ENCODE measurements at regions not wholly inside any gene's neighbourhood (a gene's known extent, or its start where the extent isn't known, plus 50 kb on each side); places are given as distances from the start of the nearest gene placed in this dataset.
"Not testable (repeated sequence)": the region's sequence is repeated elsewhere in the genome, so short reads cannot be mapped to it uniquely, and the experiment has no call there.

- H3K27ac ChIP-seq (ENCODE audit: low read depth, low read length), result no peak overlapping the region
- H2AFZ ChIP-seq (ENCODE audit: low read length, unreplicated experiment), result no peak overlapping the region
- H3K79me2 ChIP-seq (ENCODE audit: control insufficient read depth, insufficient read depth, low read length, unreplicated experiment), result no peaks in the 10 kb centered on the region
- no peaks in the 10 kb centered on the region; the same call in 1 of the 2 replicates for H3K27me3 ChIP-seq (ENCODE audit: insufficient read depth, low read length)
- no peaks in the 10 kb centered on the region for H3K36me3 ChIP-seq (ENCODE audit: insufficient read depth, low read length)
- no peaks in the 10 kb centered on the region for H3K4me1 ChIP-seq (ENCODE audit: control insufficient read depth, insufficient read depth, low read length, unreplicated experiment)
- H3K4me3 ChIP-seq (ENCODE audit: low read depth, low read length), result no peak overlapping the region
Observed at GRCh38 chr6:142635130-142635529, 309.8 kb downstream of the HIVEP2 start.

GRCh38 chr6:142637624-142638351, 307.2 kb downstream of the HIVEP2 start:
- H3K27me3 ChIP-seq (ENCODE audit: insufficient read depth, low read length), result no peaks in the 10 kb centered on the region; the same call in 1 of the 2 replicates
- H2AFZ ChIP-seq (ENCODE audit: low read length, unreplicated experiment), result no peak overlapping the region

GRCh38 chr6:142642651-142643050, 302.3 kb downstream of the HIVEP2 start:
- H3K4me3 ChIP-seq (ENCODE audit: low read depth, low read length), result no peak overlapping the region
- H2AFZ ChIP-seq (ENCODE audit: low read length, unreplicated experiment), result no peak overlapping the region
- no peaks in the 10 kb centered on the region for H3K36me3 ChIP-seq (ENCODE audit: insufficient read depth, low read length)
- H3K27me3 ChIP-seq (ENCODE audit: insufficient read depth, low read length), result peaks cover 21% of the 10 kb centered on the region
- H3K27ac ChIP-seq (ENCODE audit: low read depth, low read length), result no peak overlapping the region
- H3K79me2 ChIP-seq (ENCODE audit: control insufficient read depth, insufficient read depth, low read length, unreplicated experiment), result no peaks in the 10 kb centered on the region
- H3K4me1 ChIP-seq (ENCODE audit: control insufficient read depth, insufficient read depth, low read length, unreplicated experiment), result no peaks in the 10 kb centered on the region

More at GRCh38 chr6:142637624-142638351, 307.2 kb downstream of the HIVEP2 start:
- H3K79me2 ChIP-seq (ENCODE audit: control insufficient read depth, insufficient read depth, low read length, unreplicated experiment), result no peaks in the 10 kb centered on the region
- no peaks in the 10 kb centered on the region for H3K36me3 ChIP-seq (ENCODE audit: insufficient read depth, low read length)
- no peak overlapping the region for H3K4me3 ChIP-seq (ENCODE audit: low read depth, low read length)
- no peak overlapping the region for H3K27ac ChIP-seq (ENCODE audit: low read depth, low read length)
- no peaks in the 10 kb centered on the region for H3K4me1 ChIP-seq (ENCODE audit: control insufficient read depth, insufficient read depth, low read length, unreplicated experiment)

DNA sequence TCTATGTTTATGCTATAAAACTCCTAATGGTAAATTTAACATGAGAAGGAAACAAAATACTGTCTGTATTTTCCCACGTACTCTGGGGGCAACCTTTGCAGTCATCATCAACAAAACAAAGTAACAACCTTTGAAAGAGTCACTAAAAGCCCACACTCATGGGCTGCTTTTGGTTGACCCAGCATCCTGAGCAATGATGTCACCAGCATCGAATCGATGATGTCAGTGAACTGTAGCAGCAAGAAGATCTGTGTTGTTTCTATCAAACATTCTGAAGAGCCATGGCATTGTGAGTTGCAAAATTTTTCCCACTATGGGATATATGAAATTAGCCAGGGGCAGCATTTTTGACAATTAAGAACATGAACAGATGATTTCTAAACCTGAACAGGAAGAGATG, 300.1 kb downstream of the HIVEP2 start:
- H3K27ac ChIP-seq (ENCODE audit: low read depth, low read length), result no peak overlapping the region
- H3K36me3 ChIP-seq (ENCODE audit: insufficient read depth, low read length), result no peaks in the 10 kb centered on the region
- H3K27me3 ChIP-seq (ENCODE audit: insufficient read depth, low read length), result peaks cover 31% of the 10 kb centered on the region
- H3K79me2 ChIP-seq (ENCODE audit: control insufficient read depth, insufficient read depth, low read length, unreplicated experiment), result no peaks in the 10 kb centered on the region
- H3K4me1 ChIP-seq (ENCODE audit: control insufficient read depth, insufficient read depth, low read length, unreplicated experiment), result no peaks in the 10 kb centered on the region
- H2AFZ ChIP-seq (ENCODE audit: low read length, unreplicated experiment), result no peak overlapping the region
- H3K4me3 ChIP-seq (ENCODE audit: low read depth, low read length), result no peak overlapping the region

DNA sequence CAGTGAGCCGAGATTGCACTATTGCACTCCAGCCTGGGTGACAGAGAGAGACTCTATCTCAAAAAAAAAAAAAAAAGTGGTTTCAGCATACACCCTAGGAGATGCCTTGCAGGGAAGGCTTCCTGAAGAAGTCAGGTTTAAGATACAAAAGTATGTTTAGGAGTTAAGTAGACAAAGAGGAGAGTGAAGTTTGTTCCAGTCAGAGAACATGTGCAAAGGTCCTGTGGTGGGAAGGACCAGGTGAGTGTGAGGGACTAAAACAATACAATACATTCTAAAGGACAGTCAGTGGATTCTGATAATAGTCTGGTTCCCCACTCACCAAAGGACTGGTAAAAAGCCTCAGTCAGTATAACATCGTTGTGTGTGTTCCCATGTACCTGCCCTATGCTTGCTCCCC, 299.3 kb downstream of the HIVEP2 start:
- Histone ChIP-seq H3K27ac (ENCODE audit: low read depth, low read length) (no peak overlapping the region), H2AFZ (ENCODE audit: low read length, unreplicated experiment) (no peak overlapping the region), H3K36me3 (ENCODE audit: insufficient read depth, low read length) (no peaks in the 10 kb centered on the region), H3K79me2 (ENCODE audit: control insufficient read depth, insufficient read depth, low read length, unreplicated experiment) (no peaks in the 10 kb centered on the region), H3K27me3 (ENCODE audit: insufficient read depth, low read length) (peaks cover 31% of the 10 kb centered on the region), H3K4me1 (ENCODE audit: control insufficient read depth, insufficient read depth, low read length, unreplicated experiment) (no peaks in the 10 kb centered on the region), H3K4me3 (ENCODE audit: low read depth, low read length) (no peak overlapping the region)

DNA sequence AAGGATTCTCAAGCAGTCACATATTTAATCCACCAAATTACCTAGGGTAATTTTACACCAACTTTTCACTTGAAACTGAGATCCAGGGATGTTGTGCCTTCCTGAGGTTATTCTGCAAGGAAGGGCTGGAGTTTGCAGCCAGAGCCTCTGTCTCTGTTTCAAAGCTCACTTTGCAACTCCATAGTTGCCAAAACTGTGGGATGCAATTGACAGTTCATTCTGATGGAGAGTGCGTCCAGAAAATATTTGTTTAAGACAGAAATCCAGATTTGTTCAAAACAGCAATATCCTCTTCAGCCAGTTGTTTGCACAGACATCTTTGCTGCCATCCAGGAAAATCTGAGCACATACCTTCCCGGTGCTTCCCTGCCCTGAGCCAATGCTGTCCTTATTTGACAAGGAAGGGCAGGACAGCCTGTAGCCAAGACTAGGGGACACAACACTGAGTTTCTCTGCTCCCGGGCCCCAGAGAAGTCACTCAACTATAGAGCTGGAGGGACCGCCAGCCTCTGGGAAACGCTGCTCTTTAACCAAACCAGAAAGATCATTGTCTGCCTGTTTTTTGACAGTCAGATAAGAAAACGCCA, 297.4 kb downstream of the HIVEP2 start:
- H3K36me3 ChIP-seq (ENCODE audit: insufficient read depth, low read length), result no peaks in the 10 kb centered on the region
- H3K27ac ChIP-seq (ENCODE audit: low read depth, low read length), result no peak overlapping the region
- H2AFZ ChIP-seq (ENCODE audit: low read length, unreplicated experiment), result no peak overlapping the region
- peaks cover 31% of the 10 kb centered on the region for H3K27me3 ChIP-seq (ENCODE audit: insufficient read depth, low read length)
- H3K4me1 ChIP-seq (ENCODE audit: control insufficient read depth, insufficient read depth, low read length, unreplicated experiment), result no peaks in the 10 kb centered on the region
- H3K79me2 ChIP-seq (ENCODE audit: control insufficient read depth, insufficient read depth, low read length, unreplicated experiment), result no peaks in the 10 kb centered on the region
- H3K4me3 ChIP-seq (ENCODE audit: low read depth, low read length), result no peak overlapping the region

- Histone ChIP-seq H3K4me3 (ENCODE audit: low read depth, low read length) (no peak overlapping the region), H2AFZ (ENCODE audit: low read length, unreplicated experiment) (no peak overlapping the region), H3K36me3 (ENCODE audit: insufficient read depth, low read length) (no peaks in the 10 kb centered on the region), H3K79me2 (ENCODE audit: control insufficient read depth, insufficient read depth, low read length, unreplicated experiment) (no peaks in the 10 kb centered on the region), H3K27me3 (ENCODE audit: insufficient read depth, low read length) (peaks cover 36% of the 10 kb centered on the region), H3K27ac (ENCODE audit: low read depth, low read length) (no peak overlapping the region), H3K4me1 (ENCODE audit: control insufficient read depth, insufficient read depth, low read length, unreplicated experiment) (no peaks in the 10 kb centered on the region)
Observed at GRCh38 chr6:142648036-142648451, 296.9 kb downstream of the HIVEP2 start.

DNA sequence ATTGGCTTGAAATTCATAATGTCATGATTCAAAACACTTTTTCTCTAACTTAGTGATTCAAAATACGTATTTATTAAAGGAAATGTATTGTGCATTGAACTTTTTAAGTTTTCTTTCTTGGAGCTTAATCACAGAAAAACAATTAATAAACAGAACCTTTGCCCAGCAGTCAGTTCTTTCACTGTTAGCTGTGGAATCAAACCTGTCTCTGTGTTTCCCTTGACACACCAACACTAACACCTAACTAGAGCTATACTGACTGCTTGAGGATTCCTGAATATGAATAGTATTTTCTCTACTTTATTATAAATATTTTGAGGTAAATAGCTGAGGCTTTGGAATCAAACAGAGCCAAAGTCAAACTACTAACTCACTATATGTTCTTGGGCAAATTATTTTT, 296.4 kb downstream of the HIVEP2 start:
- no peak overlapping the region for H3K27ac ChIP-seq (ENCODE audit: low read depth, low read length)
- H3K4me3 ChIP-seq (ENCODE audit: low read depth, low read length), result no peak overlapping the region
- H3K36me3 ChIP-seq (ENCODE audit: insufficient read depth, low read length), result no peaks in the 10 kb centered on the region
- no peaks in the 10 kb centered on the region for H3K4me1 ChIP-seq (ENCODE audit: control insufficient read depth, insufficient read depth, low read length, unreplicated experiment)
- no peak overlapping the region for H2AFZ ChIP-seq (ENCODE audit: low read length, unreplicated experiment)
- no peaks in the 10 kb centered on the region for H3K79me2 ChIP-seq (ENCODE audit: control insufficient read depth, insufficient read depth, low read length, unreplicated experiment)
- peaks cover 39% of the 10 kb centered on the region for H3K27me3 ChIP-seq (ENCODE audit: insufficient read depth, low read length)

DNA sequence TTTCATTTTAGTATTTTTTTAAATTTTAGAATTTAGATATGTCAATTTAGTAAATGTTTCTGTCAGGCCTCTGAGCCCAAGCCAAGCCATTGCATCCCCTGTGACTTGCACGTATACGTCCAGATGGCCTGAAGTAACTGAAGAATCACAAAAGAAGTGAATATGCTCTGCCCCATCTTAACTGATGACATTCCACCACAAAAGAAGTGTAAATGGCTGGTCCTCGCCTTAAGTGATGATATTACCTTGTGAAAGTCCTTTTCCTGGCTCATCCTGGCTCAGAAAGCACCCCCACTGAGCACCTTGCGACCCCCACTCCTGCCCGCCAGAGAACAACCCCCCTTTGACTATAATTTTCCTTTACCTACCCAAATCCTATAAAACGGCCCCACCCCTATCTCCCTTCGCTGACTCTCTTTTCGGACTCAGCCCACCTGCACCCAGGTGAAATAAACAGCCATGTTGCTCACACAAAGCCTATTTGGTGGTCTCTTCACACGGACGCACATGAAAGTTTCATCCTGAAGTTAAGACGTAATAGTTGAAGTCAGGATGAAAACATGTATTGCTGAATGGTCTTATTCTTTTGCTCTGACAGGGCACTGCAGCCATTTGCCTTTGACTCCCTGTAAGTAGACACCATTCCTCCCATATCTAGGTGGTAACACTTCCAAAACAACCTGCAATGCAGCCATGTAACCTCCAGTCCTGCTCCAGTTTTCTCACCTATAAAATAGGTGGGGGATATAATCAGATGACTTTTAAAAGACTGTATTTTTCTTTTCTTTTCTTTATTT, 295.3 kb downstream of the HIVEP2 start:
- H3K27me3 ChIP-seq (ENCODE audit: insufficient read depth, low read length), result peaks cover 44% of the 10 kb centered on the region
- H3K79me2 ChIP-seq (ENCODE audit: control insufficient read depth, insufficient read depth, low read length, unreplicated experiment); H3K36me3 ChIP-seq (ENCODE audit: insufficient read depth, low read length); H2AFZ ChIP-seq (ENCODE audit: low read length, unreplicated experiment); H3K27ac ChIP-seq (ENCODE audit: low read depth, low read length); H3K4me1 ChIP-seq (ENCODE audit: control insufficient read depth, insufficient read depth, low read length, unreplicated experiment); H3K4me3 ChIP-seq (ENCODE audit: low read depth, low read length): not testable (repeated sequence)

- Histone ChIP-seq H3K36me3 (ENCODE audit: insufficient read depth, low read length) (no peaks in the 10 kb centered on the region), H2AFZ (ENCODE audit: low read length, unreplicated experiment) (no peak overlapping the region), H3K27me3 (ENCODE audit: insufficient read depth, low read length) (peaks cover 46% of the 10 kb centered on the region), H3K79me2 (ENCODE audit: control insufficient read depth, insufficient read depth, low read length, unreplicated experiment) (no peaks in the 10 kb centered on the region), H3K4me3 (ENCODE audit: low read depth, low read length) (no peak overlapping the region), H3K4me1 (ENCODE audit: control insufficient read depth, insufficient read depth, low read length, unreplicated experiment) (no peaks in the 10 kb centered on the region), H3K27ac (ENCODE audit: low read depth, low read length) (no peak overlapping the region)
Observed at GRCh38 chr6:142651384-142651783, 293.6 kb downstream of the HIVEP2 start.
